ENCODE measurements at regions not wholly inside any gene's neighbourhood (a gene's known extent, or its start where the extent isn't known, plus 50 kb on each side); places are given as distances from the start of the nearest gene placed in this dataset.

- TF ChIP-seq CTCF (IDR thresholded peaks at IDR 0.05), result no peak
- no peak for TF ChIP-seq POLR2A (IDR thresholded peaks at IDR 0.05)
Measured at GRCh38 chr6:128720891-128721290, 162.0 kb upstream of the LAMA2 start.

Measured in right lobe of liver (tissue), 4 donors.